ENCODE measurements at regions not wholly inside any gene's neighbourhood (a gene's known extent, or its start where the extent isn't known, plus 50 kb on each side); places are given as distances from the start of the nearest gene placed in this dataset.

DNA sequence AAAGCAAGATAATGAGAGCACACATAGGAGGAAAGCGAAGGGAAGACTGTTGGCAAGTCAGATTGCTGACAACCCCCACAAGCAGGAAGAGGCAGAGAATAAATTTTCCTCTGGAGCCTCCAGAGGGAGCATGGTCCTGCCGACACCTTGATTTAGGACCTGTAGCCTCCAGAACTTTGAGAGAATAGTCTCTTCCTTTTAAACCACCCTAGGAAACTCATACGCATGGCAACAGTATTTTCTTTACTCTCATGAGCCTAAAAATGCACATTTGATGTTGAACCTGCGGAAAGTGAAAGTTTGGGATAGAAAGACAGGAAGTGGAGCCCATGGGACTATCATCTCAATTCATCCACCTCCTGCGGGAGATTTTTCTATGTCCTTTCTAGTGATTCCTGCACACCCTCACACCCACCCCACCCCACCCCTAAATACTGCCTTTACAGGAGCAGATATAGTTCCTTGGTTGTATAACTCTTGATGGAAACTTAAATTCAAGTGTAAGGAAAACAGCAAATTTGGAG, 116.7 kb upstream of the LPP start:
- H3K36me3 ChIP-seq = no peaks in the 10 kb centered on the region
- peaks cover 3 to 19% of the 10 kb centered on the region in 2 donors for H3K4me1 ChIP-seq (ENCODE audit: control insufficient read depth in 1 of 2, low read depth in 2 of 2)
- TF ChIP-seq, protein P1, sequence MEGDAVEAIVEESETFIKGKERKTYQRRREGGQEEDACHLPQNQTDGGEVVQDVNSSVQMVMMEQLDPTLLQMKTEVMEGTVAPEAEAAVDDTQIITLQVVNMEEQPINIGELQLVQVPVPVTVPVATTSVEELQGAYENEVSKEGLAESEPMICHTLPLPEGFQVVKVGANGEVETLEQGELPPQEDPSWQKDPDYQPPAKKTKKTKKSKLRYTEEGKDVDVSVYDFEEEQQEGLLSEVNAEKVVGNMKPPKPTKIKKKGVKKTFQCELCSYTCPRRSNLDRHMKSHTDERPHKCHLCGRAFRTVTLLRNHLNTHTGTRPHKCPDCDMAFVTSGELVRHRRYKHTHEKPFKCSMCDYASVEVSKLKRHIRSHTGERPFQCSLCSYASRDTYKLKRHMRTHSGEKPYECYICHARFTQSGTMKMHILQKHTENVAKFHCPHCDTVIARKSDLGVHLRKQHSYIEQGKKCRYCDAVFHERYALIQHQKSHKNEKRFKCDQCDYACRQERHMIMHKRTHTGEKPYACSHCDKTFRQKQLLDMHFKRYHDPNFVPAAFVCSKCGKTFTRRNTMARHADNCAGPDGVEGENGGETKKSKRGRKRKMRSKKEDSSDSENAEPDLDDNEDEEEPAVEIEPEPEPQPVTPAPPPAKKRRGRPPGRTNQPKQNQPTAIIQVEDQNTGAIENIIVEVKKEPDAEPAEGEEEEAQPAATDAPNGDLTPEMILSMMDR (IDR thresholded peaks at IDR 0.05) = peak; percentile 47
- H3K4me3 ChIP-seq = peak overlapping the region; percentile 56
- H3K9me3 ChIP-seq = no peaks in the 10 kb centered on the region
- no peak for ATAC-seq (ENCODE audit: insufficient number of reproducible peaks, low FRiP score, low read depth)
- no peak for DNase-seq (ENCODE audit: low spot score)
- H3K27ac ChIP-seq = no peak overlapping the region
- no peaks in the 10 kb centered on the region for H3K27me3 ChIP-seq (replicated peaks; ENCODE audit: insufficient read depth)

DNA sequence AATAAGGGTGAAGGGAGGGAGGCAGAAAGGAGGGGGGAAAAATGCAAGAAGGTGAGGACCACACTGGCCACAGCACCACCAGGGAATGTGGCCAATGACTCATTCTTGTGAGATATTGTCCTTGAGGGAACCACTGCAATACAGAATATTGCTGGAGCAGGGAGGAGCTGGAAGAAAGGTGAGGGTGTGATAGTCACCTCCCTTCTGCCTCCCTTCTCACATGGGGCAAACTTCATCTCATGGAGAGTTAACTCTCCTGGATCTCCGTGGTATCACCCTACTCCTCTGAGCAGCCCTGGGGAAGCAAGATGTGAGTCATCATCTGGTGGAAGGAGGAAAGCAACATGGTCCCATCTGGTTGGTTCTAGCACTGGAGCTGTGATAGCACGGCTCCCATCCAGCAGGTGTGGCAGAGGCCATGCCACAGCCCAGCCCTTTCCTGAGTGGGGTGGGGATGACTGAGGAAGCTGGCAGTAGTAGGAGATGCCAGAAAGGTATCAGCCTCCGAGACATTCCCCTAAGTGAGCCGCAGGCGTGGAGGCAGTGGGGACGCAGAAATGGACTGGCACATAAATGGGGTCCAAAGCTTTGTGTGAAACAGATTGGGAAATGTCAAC, 115.9 kb upstream of the LPP start:
- Histone ChIP-seq H3K27ac (no peak overlapping the region), H3K36me3 (no peaks in the 10 kb centered on the region), H3K27me3 (replicated peaks; ENCODE audit: insufficient read depth) (no peaks in the 10 kb centered on the region), H3K9me3 (no peaks in the 10 kb centered on the region), H3K4me3 (no peak overlapping the region), H3K4me1 (ENCODE audit: control insufficient read depth in 1 of 2, low read depth in 2 of 2) (peaks cover 3 to 19% of the 10 kb centered on the region in 2 donors)
- ATAC-seq (ENCODE audit: insufficient number of reproducible peaks, low FRiP score, low read depth) = no peak
- no peak for DNase-seq (ENCODE audit: low spot score)
- TF ChIP-seq, protein P1 (IDR thresholded peaks at IDR 0.05) = no peak

DNA sequence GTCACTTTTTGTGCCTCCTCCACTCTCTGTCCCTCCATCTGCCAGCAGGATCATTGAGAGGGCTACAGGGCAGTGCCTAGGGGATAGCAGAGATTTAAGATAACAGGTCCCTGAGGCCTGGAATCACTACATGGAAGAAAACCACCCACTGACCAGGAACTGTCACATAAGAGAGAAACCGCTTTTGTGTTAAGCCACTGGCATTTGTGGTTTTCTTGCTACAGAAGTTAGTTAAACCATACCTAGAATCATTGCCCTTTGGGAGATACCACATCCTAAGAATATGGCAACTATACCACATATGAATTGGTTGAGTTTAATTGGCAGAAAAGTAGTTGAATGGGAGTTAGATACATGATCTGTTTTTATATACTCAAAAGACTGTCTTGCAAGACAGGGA, 112.8 kb upstream of the LPP start:
- no peak for ATAC-seq (ENCODE audit: insufficient number of reproducible peaks, low FRiP score, low read depth)
- H3K27ac ChIP-seq = no peak overlapping the region
- no peak overlapping the region for H3K4me3 ChIP-seq
- DNase-seq (ENCODE audit: low spot score) = no peak
- no peaks in the 10 kb centered on the region for H3K9me3 ChIP-seq
- no peaks in the 10 kb centered on the region for H3K27me3 ChIP-seq (replicated peaks; ENCODE audit: insufficient read depth)
- TF ChIP-seq, protein P1 (IDR thresholded peaks at IDR 0.05) = no peak
- peaks cover 3 to 16% of the 10 kb centered on the region in 2 donors for H3K4me1 ChIP-seq (ENCODE audit: control insufficient read depth in 1 of 2, low read depth in 2 of 2)
- no peaks in the 10 kb centered on the region for H3K36me3 ChIP-seq

DNA sequence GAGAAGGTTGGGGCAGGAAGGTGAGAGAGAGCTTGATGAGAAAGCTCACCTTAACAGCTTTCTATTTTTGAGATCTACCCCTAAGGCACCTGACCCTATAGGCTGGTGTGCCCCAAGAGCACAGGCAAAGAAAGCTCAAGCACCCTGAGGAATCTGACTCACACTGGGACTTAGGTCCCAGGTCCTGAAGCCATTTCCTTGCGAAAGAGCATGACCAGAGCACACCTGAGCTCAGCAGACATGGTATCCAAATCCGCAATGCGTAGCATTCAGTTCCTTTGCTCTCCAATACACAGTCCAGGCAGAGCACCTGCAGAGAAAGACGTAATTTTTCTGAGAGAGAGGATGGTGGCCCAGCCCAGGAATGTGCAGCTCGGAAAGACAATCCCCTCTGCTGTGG, 112.1 kb upstream of the LPP start:
- no peak for DNase-seq (ENCODE audit: low spot score)
- TF ChIP-seq, protein P1 (IDR thresholded peaks at IDR 0.05) = no peak

DNA sequence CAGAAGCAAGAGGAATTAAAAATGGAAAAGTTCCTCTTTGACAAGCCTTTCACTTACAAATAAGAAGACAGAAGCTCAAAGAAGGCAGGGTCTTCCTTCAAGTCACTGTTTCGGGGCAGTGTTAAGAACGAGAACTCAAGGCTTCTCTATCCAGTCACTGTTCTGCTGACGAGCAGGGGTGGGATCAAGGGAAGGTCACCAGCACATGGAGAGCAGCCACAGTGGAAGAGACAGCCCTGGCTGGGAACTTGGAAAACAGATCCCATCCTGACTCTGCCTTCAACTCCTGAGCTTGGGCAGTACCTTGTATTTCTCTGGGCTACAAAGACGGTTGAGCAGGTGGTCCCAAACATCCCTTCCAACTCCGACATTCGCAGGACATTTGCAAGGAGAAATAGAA, 111.5 kb upstream of the LPP start:
- no peaks in the 10 kb centered on the region for H3K27me3 ChIP-seq (replicated peaks; ENCODE audit: insufficient read depth)
- no peak overlapping the region for H3K27ac ChIP-seq
- H3K36me3 ChIP-seq = no peaks in the 10 kb centered on the region
- DNase-seq (ENCODE audit: low spot score) (no peak), ATAC-seq (ENCODE audit: insufficient number of reproducible peaks, low FRiP score, low read depth) (no peak)
- TF ChIP-seq, protein P1 (IDR thresholded peaks at IDR 0.05) = no peak
- H3K4me3 ChIP-seq = no peak overlapping the region
- no peaks in the 10 kb centered on the region for H3K9me3 ChIP-seq
- H3K4me1 ChIP-seq (ENCODE audit: control insufficient read depth in 1 of 2, low read depth in 2 of 2) = peaks cover 0 to 6% of the 10 kb centered on the region in 2 donors

More for the DNA sequence above, 112.1 kb upstream of the LPP start:
- no peaks in the 10 kb centered on the region for H3K9me3 ChIP-seq
- no peaks in the 10 kb centered on the region for H3K36me3 ChIP-seq
- H3K4me1 ChIP-seq (ENCODE audit: control insufficient read depth in 1 of 2, low read depth in 2 of 2) = peaks cover 0 to 11% of the 10 kb centered on the region in 2 donors
- H3K27ac ChIP-seq = no peak overlapping the region
- no peak overlapping the region for H3K4me3 ChIP-seq
- no peak for ATAC-seq (ENCODE audit: insufficient number of reproducible peaks, low FRiP score, low read depth)
- no peaks in the 10 kb centered on the region for H3K27me3 ChIP-seq (replicated peaks; ENCODE audit: insufficient read depth)
